ENCODE measurements at regions not wholly inside any gene's neighbourhood (a gene's known extent, or its start where the extent isn't known, plus 50 kb on each side); places are given as distances from the start of the nearest gene placed in this dataset.

DNA sequence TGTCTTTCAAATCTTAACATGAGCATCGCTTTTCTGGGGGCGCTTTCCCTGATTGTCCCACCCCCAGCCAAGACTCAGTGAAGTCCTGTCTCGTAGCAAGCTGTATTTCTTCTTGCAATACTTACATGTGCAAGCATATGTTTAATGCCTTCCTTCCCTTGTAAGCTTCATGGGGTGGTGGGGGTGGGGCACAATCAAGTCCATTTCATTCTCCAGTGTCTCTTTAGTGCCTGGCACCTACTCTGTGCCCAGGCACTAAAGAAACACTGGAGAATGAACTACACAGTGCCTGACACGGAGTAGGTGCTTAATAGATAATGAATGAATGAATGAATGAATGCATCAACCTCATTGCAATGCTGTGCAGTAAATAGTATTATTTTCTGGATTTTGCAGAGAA lies 143.1 kb downstream of the PLPP3 start:
- TF ChIP-seq, protein P1, sequence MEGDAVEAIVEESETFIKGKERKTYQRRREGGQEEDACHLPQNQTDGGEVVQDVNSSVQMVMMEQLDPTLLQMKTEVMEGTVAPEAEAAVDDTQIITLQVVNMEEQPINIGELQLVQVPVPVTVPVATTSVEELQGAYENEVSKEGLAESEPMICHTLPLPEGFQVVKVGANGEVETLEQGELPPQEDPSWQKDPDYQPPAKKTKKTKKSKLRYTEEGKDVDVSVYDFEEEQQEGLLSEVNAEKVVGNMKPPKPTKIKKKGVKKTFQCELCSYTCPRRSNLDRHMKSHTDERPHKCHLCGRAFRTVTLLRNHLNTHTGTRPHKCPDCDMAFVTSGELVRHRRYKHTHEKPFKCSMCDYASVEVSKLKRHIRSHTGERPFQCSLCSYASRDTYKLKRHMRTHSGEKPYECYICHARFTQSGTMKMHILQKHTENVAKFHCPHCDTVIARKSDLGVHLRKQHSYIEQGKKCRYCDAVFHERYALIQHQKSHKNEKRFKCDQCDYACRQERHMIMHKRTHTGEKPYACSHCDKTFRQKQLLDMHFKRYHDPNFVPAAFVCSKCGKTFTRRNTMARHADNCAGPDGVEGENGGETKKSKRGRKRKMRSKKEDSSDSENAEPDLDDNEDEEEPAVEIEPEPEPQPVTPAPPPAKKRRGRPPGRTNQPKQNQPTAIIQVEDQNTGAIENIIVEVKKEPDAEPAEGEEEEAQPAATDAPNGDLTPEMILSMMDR (IDR thresholded peaks at IDR 0.05; ENCODE audit: insufficient read depth, low read depth, low read length, missing control alignments), result no peak
- DNase-seq (ENCODE audit: low read depth), result no peak
- H3K4me3 ChIP-seq (ENCODE audit: low read depth, low read length), result no peak overlapping the region

DNA sequence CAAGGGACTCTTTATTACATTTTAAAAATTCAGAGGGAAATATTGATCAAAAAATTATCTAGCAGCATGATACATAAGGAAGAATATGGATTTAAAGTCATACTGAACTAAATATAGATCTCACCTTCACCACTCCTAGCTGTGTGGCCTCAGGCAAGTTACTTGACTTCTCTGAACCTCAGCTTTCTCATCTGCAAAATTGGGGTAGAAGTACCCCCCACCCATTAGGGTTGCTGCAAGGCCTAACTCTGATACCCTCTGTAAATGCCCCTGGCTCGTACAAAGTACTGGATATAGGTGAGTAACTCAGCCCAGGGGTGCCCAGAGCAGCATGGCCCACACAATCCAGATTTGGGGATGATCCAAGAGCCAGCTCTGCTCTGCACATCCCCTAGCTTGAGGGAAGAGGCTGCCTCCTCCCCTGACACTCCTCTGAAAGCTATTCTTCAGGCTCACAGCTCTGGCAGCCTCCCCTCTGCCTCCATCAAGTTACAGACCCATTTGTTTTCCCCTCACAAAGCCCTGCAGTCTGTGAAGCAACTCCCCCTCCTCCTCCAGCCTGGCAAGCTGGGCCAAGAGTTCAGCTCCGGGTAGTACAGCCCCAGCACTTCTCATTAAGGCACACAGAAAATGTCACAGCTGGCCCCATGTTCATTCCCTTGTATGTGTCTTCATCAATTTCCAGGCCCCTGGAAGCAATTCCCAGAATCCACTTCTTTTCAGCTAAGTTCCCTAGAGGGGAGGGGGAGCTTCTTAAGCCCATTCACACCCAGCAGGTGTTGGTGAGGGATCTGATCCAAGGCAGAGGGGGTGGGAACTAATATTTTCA lies 143.7 kb downstream of the PLPP3 start:
- DNase-seq (ENCODE audit: low read depth), result no peak
- no peak overlapping the region for H3K4me3 ChIP-seq (ENCODE audit: low read depth, low read length)
- TF ChIP-seq, protein P1 (IDR thresholded peaks at IDR 0.05; ENCODE audit: insufficient read depth, low read depth, low read length, missing control alignments), result no peak

DNA sequence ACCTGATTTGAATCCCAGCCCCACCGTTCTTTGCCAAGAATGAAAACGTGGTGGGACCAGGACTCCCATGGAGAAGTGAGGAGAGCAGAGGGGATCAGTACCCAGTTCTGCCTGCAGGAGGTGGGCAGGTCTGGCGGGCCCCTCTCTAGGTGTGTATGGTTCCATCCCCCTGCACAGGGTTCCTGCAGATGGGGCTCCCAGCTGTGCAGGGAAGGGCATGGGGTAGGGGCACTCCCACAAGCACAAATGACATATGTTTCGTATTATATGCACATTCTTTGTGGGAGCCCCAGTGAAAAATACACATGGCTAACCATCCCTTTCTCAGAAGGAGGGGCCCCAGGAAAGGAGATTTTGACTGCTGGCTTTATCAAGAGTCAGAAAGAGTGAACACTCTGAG lies 144.6 kb downstream of the PLPP3 start:
- no peak for DNase-seq (ENCODE audit: low read depth)
- H3K4me3 ChIP-seq (ENCODE audit: low read depth, low read length), result no peak overlapping the region
- TF ChIP-seq, protein P1 (IDR thresholded peaks at IDR 0.05; ENCODE audit: insufficient read depth, low read depth, low read length, missing control alignments), result no peak

GRCh38 chr1:56434025-56434424 lies 145.3 kb downstream of the PLPP3 start:
- TF ChIP-seq, protein P1 (IDR thresholded peaks at IDR 0.05; ENCODE audit: insufficient read depth, low read depth, low read length, missing control alignments), result no peak
- DNase-seq (ENCODE audit: low read depth), result no peak
- H3K4me3 ChIP-seq (ENCODE audit: low read depth, low read length), result no peak overlapping the region

- no peak overlapping the region for H3K4me3 ChIP-seq (ENCODE audit: low read depth, low read length)
- DNase-seq (ENCODE audit: low read depth), result peak; percentile 6
- TF ChIP-seq, protein P1 (IDR thresholded peaks at IDR 0.05; ENCODE audit: insufficient read depth, low read depth, low read length, missing control alignments), result no peak
Measured at GRCh38 chr1:56433056-56433577, 146.2 kb downstream of the PLPP3 start.

- TF ChIP-seq, protein P1 (IDR thresholded peaks at IDR 0.05; ENCODE audit: insufficient read depth, low read depth, low read length, missing control alignments), result no peak
- no peak for DNase-seq (ENCODE audit: low read depth)
- no peak overlapping the region for H3K4me3 ChIP-seq (ENCODE audit: low read depth, low read length)
Measured at GRCh38 chr1:56432166-56432971, 147.0 kb downstream of the PLPP3 start.
